ENCODE measurements at regions not wholly inside any gene's neighbourhood (a gene's known extent, or its start where the extent isn't known, plus 50 kb on each side); places are given as distances from the start of the nearest gene placed in this dataset.

GRCh38 chr1:184141361-184141880 is 89.9 kb downstream of the TSEN15 start:
- no peaks in the 10 kb centered on the region for H3K79me2 ChIP-seq (ENCODE audit: low read depth)
- no peaks in the 10 kb centered on the region for H3K36me3 ChIP-seq (ENCODE audit: low read depth)
- no peaks in the 10 kb centered on the region for H3K4me1 ChIP-seq (replicated peaks; ENCODE audit: insufficient read depth)
- no peaks in the 10 kb centered on the region for H3F3A ChIP-seq (ENCODE audit: insufficient read depth, low read depth)
- H3K9me3 ChIP-seq (ENCODE audit: insufficient read depth, low read depth), result no peaks in the 10 kb centered on the region
- TF ChIP-seq EZH2 (IDR thresholded peaks at IDR 0.05; ENCODE audit: low read depth) (no peak), CTCF (conservative IDR thresholded peaks at IDR 0.05) (no peak)
- H3K27me3 ChIP-seq (ENCODE audit: insufficient read depth, low read depth), result peaks cover 15% of the 10 kb centered on the region; the same call in 1 of the 2 replicates
- H4K20me1 ChIP-seq (ENCODE audit: insufficient read depth), result no peaks in the 10 kb centered on the region
- no peaks in the 10 kb centered on the region for H3K9me2 ChIP-seq (ENCODE audit: insufficient read depth)
- POLR2A ChIA-PET (ENCODE audit: unreplicated experiment), result no interaction called here
- CTCF ChIA-PET, result no interaction called here
- H3K4me3 ChIP-seq, result no peak overlapping the region
- no peak overlapping the region for H2AFZ ChIP-seq
- no peak overlapping the region for H3K4me2 ChIP-seq
- H3K27ac ChIP-seq, result no peak overlapping the region
- BruUV-seq (replicated peaks), result no TSS peak
- DNase-seq, result no peak
- intact Hi-C loops (cut with micrococcal nuclease; ENCODE audit: unreplicated experiment), result no loop called here

- Histone ChIP-seq H3F3A (ENCODE audit: insufficient read depth, low read depth) (no peaks in the 10 kb centered on the region), H3K9me3 (ENCODE audit: insufficient read depth, low read depth) (no peaks in the 10 kb centered on the region), H3K4me3 (no peak overlapping the region), H3K9me2 (ENCODE audit: insufficient read depth) (no peaks in the 10 kb centered on the region), H3K4me2 (no peak overlapping the region), H2AFZ (no peak overlapping the region), H3K4me1 (replicated peaks; ENCODE audit: insufficient read depth) (no peaks in the 10 kb centered on the region), H3K27me3 (ENCODE audit: insufficient read depth, low read depth) (peaks cover 24% of the 10 kb centered on the region; the same call in 1 of the 2 replicates), H3K79me2 (ENCODE audit: low read depth) (no peaks in the 10 kb centered on the region), H3K36me3 (ENCODE audit: low read depth) (no peaks in the 10 kb centered on the region), H3K27ac (no peak overlapping the region), H4K20me1 (ENCODE audit: insufficient read depth) (no peaks in the 10 kb centered on the region)
- TF ChIP-seq CTCF (conservative IDR thresholded peaks at IDR 0.05) (no peak), EZH2 (IDR thresholded peaks at IDR 0.05; ENCODE audit: low read depth) (no peak)
- no TSS peak for BruUV-seq (replicated peaks)
- POLR2A ChIA-PET (ENCODE audit: unreplicated experiment), result no interaction called here
- intact Hi-C loops (cut with micrococcal nuclease; ENCODE audit: unreplicated experiment), result no loop called here
- CTCF ChIA-PET, result no interaction called here
- no peak for DNase-seq
These were observed 91.9 kb downstream of the TSEN15 start for GRCh38 chr1:184143449-184143848.

- ChIA-PET POLR2A (ENCODE audit: unreplicated experiment) (no interaction called here), CTCF (no interaction called here)
- H3K9me3 ChIP-seq (ENCODE audit: insufficient read depth, low read depth), result no peaks in the 10 kb centered on the region
- H3K4me2 ChIP-seq, result no peak overlapping the region
- no peaks in the 10 kb centered on the region for H3K4me1 ChIP-seq (replicated peaks; ENCODE audit: insufficient read depth)
- H2AFZ ChIP-seq, result no peak overlapping the region
- H3K36me3 ChIP-seq (ENCODE audit: low read depth), result no peaks in the 10 kb centered on the region
- no TSS peak for BruUV-seq (replicated peaks)
- H3F3A ChIP-seq (ENCODE audit: insufficient read depth, low read depth), result no peaks in the 10 kb centered on the region
- H3K79me2 ChIP-seq (ENCODE audit: low read depth), result no peaks in the 10 kb centered on the region
- H3K27ac ChIP-seq, result no peak overlapping the region
- no peak overlapping the region for H3K4me3 ChIP-seq
- H3K27me3 ChIP-seq (ENCODE audit: insufficient read depth, low read depth), result peaks cover 24% of the 10 kb centered on the region; the same call in 1 of the 2 replicates
- TF ChIP-seq CTCF (conservative IDR thresholded peaks at IDR 0.05) (no peak), EZH2 (IDR thresholded peaks at IDR 0.05; ENCODE audit: low read depth) (no peak)
- no peaks in the 10 kb centered on the region for H4K20me1 ChIP-seq (ENCODE audit: insufficient read depth)
- no peaks in the 10 kb centered on the region for H3K9me2 ChIP-seq (ENCODE audit: insufficient read depth)
- intact Hi-C loops (cut with micrococcal nuclease; ENCODE audit: unreplicated experiment), result no loop called here
- DNase-seq, result no peak
These were observed 93.6 kb downstream of the TSEN15 start for GRCh38 chr1:184145083-184145482.
